Calu3 (cell line): ENCODE measurements at regions not wholly inside any gene's neighbourhood (a gene's known extent, or its start where the extent isn't known, plus 50 kb on each side); places are given as distances from the start of the nearest gene placed in this dataset.

Source experiments
- BruUV-seq: library from RNA; stranded (reverse); fragments of 400-500 nt; replicated peaks from 2 replicates; lab custom pipeline; 2021; lab: Mats Ljungman, UMichigan
- CTCF ChIA-PET: fragments of 300-600 bp; sonication (Branson Sonifier 250); formaldehyde crosslinking; loops from one replicate; lab custom pipeline; 2022; ENCODE audit warnings: antibody characterized with exemption; lab: Charles Lee
- DNase-seq: peaks from one replicate; pipeline ENCODE4 v3.0.0; 2022
- H3K27ac Mint-ChIP-seq: one replicate; pipeline ENCODE4 v1.8.0; 2022; ENCODE audit warnings: mixed read lengths; ENCODE audit not compliant: unreplicated experiment
- H3K27me3 Mint-ChIP-seq: one replicate; pipeline ENCODE4 v1.8.0; 2022; ENCODE audit warnings: mixed read lengths; ENCODE audit not compliant: unreplicated experiment
- H3K36me3 Mint-ChIP-seq: one replicate; pipeline ENCODE4 v1.8.0; 2022; ENCODE audit warnings: mild to moderate bottlenecking, moderate library complexity, mixed read lengths; ENCODE audit not compliant: insufficient read depth, unreplicated experiment
- H3K4me1 Mint-ChIP-seq: one replicate; pipeline ENCODE4 v1.8.0; 2022; ENCODE audit warnings: mild to moderate bottlenecking, low read depth, mixed read lengths; ENCODE audit not compliant: unreplicated experiment
- H3K4me3 Mint-ChIP-seq: one replicate; pipeline ENCODE4 v1.8.0; 2022; ENCODE audit warnings: mild to moderate bottlenecking, low read depth, moderate library complexity, mixed read lengths; ENCODE audit not compliant: unreplicated experiment
- H3K9me3 Mint-ChIP-seq: one replicate; pipeline ENCODE4 v1.8.0; 2022; ENCODE audit warnings: low read depth, mixed read lengths; ENCODE audit not compliant: unreplicated experiment
- intact Hi-C: fragments of 100-400 bp; cut with micrococcal nuclease; formaldehyde crosslinking; loops from one replicate; pipeline ENCODE4 v1.10.0; 2022; ENCODE audit not compliant: unreplicated experiment
- TF ChIP-seq, protein P1 (sequence below): fragments of 200-600 bp; IDR thresholded peaks from one replicate; pipeline ENCODE4 v1.8.0; 2022; ENCODE audit warnings: antibody characterized with exemption; ENCODE audit not compliant: unreplicated experiment

DNA sequence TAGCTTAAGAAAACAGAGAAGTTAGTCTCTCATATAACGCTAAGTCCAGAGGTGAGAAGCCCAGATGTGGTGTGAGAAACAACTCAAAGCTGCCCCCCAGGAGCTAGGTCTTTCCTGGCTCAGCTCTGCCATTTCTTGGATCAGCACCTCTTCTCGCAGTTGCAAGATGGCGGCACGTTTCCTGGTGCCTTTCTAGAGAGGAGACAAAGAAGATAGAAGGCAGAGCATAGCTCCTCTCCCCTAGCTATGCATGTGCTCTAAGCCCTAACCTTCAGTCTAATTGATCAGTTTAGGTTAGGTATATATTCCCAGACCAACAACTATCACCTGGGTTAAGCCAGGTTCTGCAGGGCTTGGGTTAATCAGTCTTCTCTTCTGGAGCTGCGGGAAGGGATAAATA, 119.5 kb upstream of the RAB12 start:
- no TSS peak for BruUV-seq
- CTCF ChIA-PET: interaction anchor here (0.6 to 1.6 kb wide), 2 partner anchors 9 to 1267 kb away, joined by 3 read pairs; no protein-coding TSS in a partner anchor
- intact Hi-C loops: loop anchor here (10.0 kb wide), 1 partner anchor 925 kb away; the partner anchor contains the start of gene PTPRM
- H3K4me1 Mint-ChIP-seq: no peaks in the 10 kb centered on the region
- no peaks in the 10 kb centered on the region for H3K36me3 Mint-ChIP-seq
- TF ChIP-seq, protein P1, sequence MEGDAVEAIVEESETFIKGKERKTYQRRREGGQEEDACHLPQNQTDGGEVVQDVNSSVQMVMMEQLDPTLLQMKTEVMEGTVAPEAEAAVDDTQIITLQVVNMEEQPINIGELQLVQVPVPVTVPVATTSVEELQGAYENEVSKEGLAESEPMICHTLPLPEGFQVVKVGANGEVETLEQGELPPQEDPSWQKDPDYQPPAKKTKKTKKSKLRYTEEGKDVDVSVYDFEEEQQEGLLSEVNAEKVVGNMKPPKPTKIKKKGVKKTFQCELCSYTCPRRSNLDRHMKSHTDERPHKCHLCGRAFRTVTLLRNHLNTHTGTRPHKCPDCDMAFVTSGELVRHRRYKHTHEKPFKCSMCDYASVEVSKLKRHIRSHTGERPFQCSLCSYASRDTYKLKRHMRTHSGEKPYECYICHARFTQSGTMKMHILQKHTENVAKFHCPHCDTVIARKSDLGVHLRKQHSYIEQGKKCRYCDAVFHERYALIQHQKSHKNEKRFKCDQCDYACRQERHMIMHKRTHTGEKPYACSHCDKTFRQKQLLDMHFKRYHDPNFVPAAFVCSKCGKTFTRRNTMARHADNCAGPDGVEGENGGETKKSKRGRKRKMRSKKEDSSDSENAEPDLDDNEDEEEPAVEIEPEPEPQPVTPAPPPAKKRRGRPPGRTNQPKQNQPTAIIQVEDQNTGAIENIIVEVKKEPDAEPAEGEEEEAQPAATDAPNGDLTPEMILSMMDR: no peak
- H3K27ac Mint-ChIP-seq: no peak overlapping the region
- peaks cover 82% of the 10 kb centered on the region for H3K27me3 Mint-ChIP-seq
- peaks cover 2% of the 10 kb centered on the region for H3K9me3 Mint-ChIP-seq
- DNase-seq: no peak
- H3K4me3 Mint-ChIP-seq: no peak overlapping the region

DNA sequence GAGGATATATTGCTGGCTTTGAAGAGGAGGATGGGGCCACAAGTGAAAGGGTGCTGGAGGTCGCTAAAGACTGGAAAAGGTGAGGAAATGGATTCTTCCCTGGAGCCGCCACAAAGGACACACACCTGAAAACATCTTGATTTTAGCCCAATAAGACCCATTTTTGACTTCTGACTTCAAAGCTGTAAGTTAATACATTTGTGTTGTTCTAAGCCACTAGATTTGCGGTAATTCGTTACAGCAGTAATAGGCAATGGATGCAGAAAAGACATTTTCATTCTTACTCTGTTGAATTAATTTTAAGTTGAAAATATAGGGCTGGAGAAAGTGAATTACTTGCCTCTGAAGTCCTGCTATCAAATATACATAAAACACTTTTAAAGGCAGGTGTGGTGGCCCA, 117.7 kb upstream of the RAB12 start:
- intact Hi-C loops: no loop called here

DNA sequence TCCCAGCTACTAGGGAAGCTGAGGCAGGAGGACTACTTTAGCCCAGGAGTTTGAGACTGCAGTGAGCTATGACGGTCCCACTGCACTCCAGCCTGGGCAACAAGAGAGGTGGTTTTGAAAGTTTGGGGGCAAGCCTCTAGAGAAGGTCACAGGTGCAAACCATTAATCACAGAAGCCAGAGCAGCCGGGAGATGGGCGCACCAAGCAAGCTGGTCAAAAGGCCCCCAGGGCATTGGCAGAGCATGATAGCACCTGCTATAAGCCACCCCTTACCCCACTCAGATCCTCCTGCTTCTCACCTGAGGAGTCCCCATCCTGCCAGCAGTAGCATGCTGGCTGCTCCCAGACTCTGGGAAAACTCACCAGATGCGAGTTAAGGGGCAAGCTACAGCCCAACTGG, 116.1 kb upstream of the RAB12 start:
- no peaks in the 10 kb centered on the region for H3K4me1 Mint-ChIP-seq
- no peak for DNase-seq
- CTCF ChIA-PET: interaction anchor here (2.1 kb wide), 1 partner anchor 13 kb away, joined by 8 read pairs; no protein-coding TSS in a partner anchor
- H3K9me3 Mint-ChIP-seq: peaks cover 2% of the 10 kb centered on the region
- H3K4me3 Mint-ChIP-seq: no peak overlapping the region
- no TSS peak for BruUV-seq
- TF ChIP-seq, protein P1: no peak
- H3K36me3 Mint-ChIP-seq: no peaks in the 10 kb centered on the region
- no peak overlapping the region for H3K27ac Mint-ChIP-seq
- H3K27me3 Mint-ChIP-seq: peaks cover 76% of the 10 kb centered on the region
- intact Hi-C loops: no loop called here

More for the DNA sequence above, 117.7 kb upstream of the RAB12 start:
- Mint-ChIP-seq H3K9me3 (peaks cover 2% of the 10 kb centered on the region), H3K4me3 (no peak overlapping the region), H3K36me3 (no peaks in the 10 kb centered on the region), H3K27ac (no peak overlapping the region), H3K27me3 (peaks cover 82% of the 10 kb centered on the region), H3K4me1 (no peaks in the 10 kb centered on the region)
- TF ChIP-seq, protein P1: no peak
- BruUV-seq: no TSS peak
- CTCF ChIA-PET: no interaction called here
- DNase-seq: no peak

DNA sequence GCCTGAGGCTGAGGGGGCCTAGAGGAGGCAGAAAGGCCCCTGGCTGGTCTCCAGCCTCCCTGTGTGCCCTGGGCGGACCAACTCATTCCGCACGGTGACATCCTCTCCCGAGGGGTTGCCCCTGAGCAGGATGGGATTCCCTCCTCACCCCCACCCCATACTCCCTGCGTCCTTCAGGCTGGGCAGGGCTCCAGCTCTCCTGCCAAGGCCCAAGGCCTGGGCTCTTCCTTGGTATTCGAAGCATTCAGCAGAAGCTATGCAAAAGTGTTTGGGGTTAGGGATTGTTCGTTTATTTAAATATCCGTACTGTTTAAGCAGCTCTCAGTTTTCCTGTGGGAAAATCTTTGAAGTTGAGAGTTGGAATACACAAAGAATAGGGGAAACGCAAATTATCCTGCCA, 113.1 kb upstream of the RAB12 start:
- H3K4me3 Mint-ChIP-seq: no peak overlapping the region
- no peaks in the 10 kb centered on the region for H3K36me3 Mint-ChIP-seq
- H3K4me1 Mint-ChIP-seq: peaks cover 6% of the 10 kb centered on the region
- intact Hi-C loops: no loop called here
- DNase-seq: no peak
- no peaks in the 10 kb centered on the region for H3K9me3 Mint-ChIP-seq
- TF ChIP-seq, protein P1: no peak
- no peak overlapping the region for H3K27ac Mint-ChIP-seq
- no TSS peak for BruUV-seq
- CTCF ChIA-PET: interaction anchor here (0.6 kb wide), 1 partner anchor 47 kb away, joined by 5 read pairs; no protein-coding TSS in a partner anchor
- H3K27me3 Mint-ChIP-seq: peaks cover 77% of the 10 kb centered on the region
